Renal cortical epithelial cell (primary cell): ENCODE measurements at regions not wholly inside any gene's neighbourhood (a gene's known extent, or its start where the extent isn't known, plus 50 kb on each side); places are given as distances from the start of the nearest gene placed in this dataset.
"Not testable (repeated sequence)": the region's sequence is repeated elsewhere in the genome, so short reads cannot be mapped to it uniquely, and the experiment has no call there.

ENCODE experiments used
- DNase-seq: peaks from one replicate; pipeline ENCODE4 v3.0.0-alpha.2; 2011; ENCODE audit warnings: low read depth

DNA sequence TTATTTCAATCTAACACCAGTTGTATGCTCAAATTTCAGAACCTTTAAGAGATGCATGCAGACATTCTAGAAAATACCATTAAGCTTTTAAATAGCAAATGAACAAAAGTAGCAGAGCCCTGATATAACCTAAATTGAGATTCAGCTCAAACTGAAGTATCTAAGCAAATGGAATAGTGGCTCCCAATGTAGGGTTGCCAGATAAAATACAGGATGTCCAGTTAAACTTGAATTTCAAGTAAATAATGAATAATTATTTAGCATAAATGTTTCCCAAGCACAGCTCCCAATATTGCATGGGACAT lies 171.1 kb upstream of the ATP11B start:
- DNase-seq, result no peak

DNA sequence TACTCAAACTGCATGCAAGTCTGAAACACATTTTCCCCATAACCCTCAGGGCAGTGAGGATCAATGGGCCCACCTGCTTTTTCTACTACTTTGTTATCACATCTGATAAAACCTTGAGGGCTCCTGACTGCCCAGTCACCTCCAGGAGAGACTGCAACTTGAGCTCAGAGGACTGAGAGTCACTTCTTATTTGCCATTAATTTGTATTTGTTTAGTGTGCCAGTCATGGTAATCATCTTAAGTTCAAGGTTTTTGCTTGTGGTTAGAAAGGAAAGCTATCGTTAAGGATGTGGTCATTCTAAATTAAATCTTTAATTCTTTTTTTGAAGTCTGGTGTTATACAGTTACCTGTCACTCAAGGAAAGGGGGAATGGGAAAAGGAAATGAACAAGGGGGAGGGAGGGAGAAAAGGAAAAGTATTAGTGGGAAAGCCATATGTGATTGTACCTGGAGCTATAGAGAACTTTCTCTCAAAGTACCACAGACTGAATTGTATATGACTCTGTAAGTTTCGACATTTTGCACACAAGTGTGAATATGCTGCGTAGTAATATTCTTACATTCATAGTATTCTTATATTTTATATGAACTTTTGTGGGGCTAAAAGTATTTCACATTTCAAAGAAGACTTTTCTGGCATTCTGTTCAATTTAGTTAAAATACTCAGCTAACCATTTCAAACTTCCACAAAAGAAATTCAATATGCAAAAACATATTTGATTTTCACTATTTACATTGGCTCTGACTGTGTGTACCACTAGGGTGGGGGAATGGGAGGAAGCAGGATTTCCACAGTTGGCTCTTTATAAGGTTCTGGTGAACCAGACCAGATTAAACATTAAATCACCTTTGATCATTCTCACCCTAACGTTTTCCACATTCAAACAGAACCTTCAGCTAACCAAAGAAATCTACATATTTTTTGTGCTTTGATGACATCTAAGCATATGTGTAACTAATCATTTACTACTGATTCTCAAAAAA lies 166.5 kb upstream of the ATP11B start:
- peak; percentile 47 for DNase-seq

- DNase-seq, result no peak
Measured at GRCh38 chr3:182628531-182628930, 164.8 kb upstream of the ATP11B start.

DNA sequence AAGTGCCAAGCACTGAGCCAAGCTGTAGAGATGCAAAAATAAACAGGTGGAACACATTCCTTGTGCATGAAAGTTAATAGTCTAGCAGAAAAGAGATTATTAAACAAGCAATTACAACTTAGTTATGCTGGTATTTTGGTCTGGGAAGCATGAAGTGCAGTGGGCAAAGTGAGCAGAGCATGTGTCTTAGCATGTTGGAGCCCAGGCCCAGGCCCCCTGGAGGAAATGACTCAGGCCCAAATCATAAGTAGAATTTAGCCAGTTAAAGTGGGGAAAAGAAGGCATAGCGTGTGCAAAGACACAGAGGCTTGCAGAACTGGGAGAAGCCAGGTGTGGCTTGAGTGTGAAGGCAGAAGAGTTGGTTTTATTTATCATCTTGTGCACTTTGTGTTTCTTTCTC lies 163.8 kb upstream of the ATP11B start:
- no peak for DNase-seq

DNA sequence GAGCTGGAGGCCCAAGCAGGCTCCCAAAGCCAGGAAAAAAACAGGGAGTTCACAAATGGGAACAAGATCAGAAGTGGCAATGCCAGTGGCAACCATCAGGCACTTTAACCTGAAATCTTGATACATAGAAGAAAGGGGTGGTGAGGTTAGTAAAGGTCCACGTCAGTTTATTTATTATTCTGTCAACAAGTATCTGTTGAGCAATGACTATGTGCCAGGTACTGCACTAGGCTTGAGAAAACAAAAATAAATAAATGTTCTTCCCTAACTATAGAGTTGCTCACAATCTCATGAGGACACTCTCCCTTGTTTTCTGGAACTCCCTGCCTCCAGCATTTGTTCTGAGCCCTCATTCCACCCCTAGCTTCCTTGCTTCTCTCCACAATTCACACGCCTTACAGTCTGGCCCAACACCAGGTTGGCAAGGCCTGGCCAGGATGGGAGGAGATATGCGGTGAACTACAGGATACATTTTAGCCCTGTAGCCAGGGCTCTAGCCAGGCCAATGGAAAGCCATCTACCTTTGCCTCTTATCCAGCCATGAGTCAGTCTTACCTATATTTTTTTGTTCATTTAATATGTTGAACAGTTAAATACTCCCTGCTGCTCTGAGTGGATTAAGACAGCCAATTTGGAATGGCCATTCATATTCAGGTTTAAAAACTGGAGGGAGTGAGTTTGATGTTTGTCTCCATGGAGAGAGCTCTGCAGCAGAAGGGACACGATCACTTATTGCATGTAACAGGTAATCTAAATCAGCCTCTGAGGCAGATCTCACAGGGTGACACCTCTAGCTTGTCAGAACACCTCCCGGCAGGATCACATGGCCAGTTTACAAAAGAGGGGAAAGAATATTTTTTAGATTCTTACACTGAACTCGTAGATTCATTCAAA lies 161.9 kb upstream of the ATP11B start:
- no peak for DNase-seq

GRCh38 chr3:182632077-182632393 lies 161.3 kb upstream of the ATP11B start:
- DNase-seq, result no peak

GRCh38 chr3:182633186-182633585 lies 160.1 kb upstream of the ATP11B start:
- peak; percentile 22 for DNase-seq

GRCh38 chr3:182636646-182637045 lies 156.7 kb upstream of the ATP11B start:
- peak; percentile 79 for DNase-seq

DNA sequence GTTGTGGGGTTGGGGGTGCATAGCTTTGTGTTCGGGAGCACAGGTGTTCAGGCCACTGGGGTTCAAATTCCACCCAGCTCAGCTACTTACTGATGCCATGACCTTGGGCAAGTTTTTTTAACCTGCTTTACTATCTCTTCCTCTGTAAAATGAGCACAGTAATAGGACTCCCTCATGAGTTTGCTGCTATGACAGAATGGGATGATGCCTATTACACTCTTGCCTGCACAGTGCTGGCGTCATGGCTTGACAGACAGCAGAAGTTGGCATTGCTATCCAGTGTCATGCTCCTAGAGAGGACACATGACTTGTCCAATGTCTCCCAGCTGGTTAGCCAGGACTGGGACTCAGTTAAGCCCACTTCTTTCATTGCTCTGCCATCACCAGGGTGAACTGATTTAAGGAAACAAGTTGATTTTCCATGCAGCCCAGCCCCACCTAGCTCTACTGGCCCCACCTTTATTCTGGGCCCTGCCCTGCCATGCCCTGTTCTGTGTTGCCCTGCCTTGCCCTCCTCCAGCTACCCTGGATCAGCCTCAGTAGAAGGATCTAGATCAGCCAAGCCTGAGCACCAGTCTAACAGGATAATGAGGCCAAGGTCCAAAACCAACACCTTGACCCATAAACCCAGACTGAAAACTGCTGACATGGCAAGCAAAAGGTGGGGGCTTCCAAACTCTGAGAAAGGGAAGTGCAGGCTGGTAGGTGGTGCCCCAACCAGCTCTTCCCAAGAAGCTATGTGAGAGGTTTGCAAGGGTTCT lies 155.8 kb upstream of the ATP11B start:
- DNase-seq, result no peak

DNA sequence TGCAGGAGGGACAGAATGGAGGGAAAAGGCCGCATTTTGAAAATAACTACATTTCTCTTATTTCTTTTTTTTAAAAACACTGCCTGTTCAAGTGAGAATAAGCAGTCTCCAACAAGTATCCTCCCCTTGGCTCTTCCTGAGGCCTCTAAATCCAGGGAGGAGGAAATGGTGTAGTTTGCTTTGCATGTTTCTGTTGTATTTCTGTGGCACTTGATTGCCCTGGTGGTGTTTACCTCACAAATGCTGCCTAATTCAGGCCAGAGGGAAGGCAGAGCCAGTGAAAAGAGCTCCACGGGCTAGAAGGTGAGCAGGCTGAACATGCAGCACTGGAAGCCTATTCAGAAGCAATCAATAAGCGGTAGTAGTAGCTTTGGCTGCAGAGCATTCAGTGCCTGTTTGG lies 149.3 kb upstream of the ATP11B start:
- DNase-seq, result no peak

DNA sequence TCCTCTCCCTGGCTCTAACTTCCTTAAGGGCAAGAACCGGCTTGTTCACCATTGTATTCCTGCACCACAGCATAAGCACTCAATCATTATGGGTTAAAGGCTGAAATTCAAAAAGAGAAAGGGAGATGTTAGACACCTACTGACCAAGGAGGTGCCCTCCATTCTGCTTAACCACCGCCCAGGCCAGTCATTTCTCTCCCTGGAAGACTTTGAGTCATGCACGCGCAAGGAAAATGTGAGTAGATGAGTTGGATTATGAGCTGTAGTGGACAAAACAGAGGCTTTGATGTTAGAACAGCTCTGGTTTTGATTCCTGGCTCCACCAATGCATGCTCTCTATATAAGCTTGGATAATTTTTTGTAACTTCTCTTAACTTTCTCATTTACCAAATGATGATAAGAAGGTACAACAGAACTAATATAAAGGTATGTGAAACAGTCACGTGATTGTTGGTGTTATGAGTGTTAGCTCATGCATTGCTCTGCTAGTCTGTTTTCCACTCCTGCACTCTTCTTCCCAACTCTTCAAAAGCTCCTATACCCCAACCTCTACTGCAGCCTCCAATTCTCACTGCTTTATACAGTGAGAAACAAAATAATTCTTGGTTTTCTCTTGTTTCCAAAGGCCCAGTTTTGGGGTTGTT lies 148.4 kb upstream of the ATP11B start:
- no peak for DNase-seq

- peak; percentile 85 for DNase-seq
Measured at GRCh38 chr3:182650568-182651128, 142.7 kb upstream of the ATP11B start.

- DNase-seq, result no peak
Measured at GRCh38 chr3:182651461-182651860, 141.8 kb upstream of the ATP11B start.

DNA sequence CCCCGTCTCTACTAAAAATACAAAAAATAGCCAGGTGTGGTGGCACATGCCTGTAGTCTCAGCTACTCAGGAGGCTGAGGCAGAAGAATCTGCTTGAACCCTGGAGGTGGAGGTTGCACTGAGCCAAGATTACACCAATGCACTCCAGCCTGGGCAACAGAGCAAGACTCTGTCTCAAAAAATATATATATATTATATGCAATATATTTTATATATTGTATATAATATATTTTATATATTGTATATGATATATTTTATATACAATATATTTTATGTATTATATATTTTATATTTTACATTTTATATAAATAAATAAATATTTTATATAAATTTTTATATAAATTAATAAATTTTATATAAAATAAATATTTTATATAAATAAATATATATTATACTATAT lies 140.2 kb upstream of the ATP11B start:
- not testable (repeated sequence) for DNase-seq

DNA sequence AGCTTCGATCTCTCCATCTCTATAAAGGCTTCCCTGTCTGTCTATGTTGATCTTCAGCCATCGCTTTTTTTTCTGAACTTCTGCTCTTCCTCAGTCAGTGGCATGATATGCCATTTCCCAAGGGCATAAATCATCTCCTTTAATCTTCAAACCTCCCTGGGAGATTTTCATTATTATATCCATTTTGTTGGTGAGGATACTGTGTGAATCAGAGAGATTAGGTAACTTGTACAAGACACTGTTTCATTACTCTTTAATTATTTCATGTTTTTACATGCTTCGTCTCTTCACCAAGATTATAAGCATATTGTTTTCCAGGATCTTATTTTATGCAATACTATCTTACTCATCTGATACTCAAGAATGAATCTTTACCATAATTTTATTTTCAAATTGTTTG lies 124.8 kb upstream of the ATP11B start:
- DNase-seq, result no peak

- DNase-seq, result no peak
Measured at GRCh38 chr3:182668974-182669373, 124.3 kb upstream of the ATP11B start.

GRCh38 chr3:182671541-182671940 lies 121.8 kb upstream of the ATP11B start:
- DNase-seq, result no peak

DNA sequence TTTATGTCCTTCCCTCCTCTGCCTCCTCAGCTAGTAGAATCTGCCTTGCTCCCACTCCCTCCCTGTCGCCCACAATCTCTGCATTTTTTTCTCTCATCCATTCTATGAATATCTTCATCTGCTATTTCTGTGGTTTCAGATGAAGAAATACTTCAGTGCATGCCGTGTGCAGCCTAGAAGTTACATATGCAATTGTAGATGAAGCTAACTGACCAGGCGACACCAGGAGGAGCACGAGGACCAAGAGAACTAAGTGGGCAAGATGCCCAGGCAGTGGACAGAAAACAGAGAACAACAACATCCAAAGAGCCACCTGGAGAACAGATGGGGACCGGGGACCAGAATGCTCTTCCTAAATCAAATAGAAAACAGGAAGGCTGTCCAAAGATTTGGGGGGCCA lies 121.4 kb upstream of the ATP11B start:
- DNase-seq, result no peak

- DNase-seq, result no peak
Measured at GRCh38 chr3:182673336-182673735, 120.0 kb upstream of the ATP11B start.

GRCh38 chr3:182682263-182683241 lies 110.8 kb upstream of the ATP11B start:
- no peak for DNase-seq
